ENCODE measurements at regions not wholly inside any gene's neighbourhood (a gene's known extent, or its start where the extent isn't known, plus 50 kb on each side); places are given as distances from the start of the nearest gene placed in this dataset.

GRCh38 chr16:60818465-60818864, 1217.8 kb downstream of the CDH8 start:
- no peak for DNase-seq (ENCODE audit: low read depth, low spot score)
- H3K36me3 ChIP-seq (ENCODE audit: control insufficient read depth, insufficient read depth, low read length) = no peaks in the 10 kb centered on the region
- ChIA-PET POLR2A (no interaction called here), CTCF (no interaction called here)
- no peak for ATAC-seq
- TF ChIP-seq REST (IDR thresholded peaks at IDR 0.05; ENCODE audit: insufficient read depth in 1 of 2, low read depth in 2 of 2, low read length in 1 of 2) = no peak
- TF ChIP-seq POLR2AphosphoS5 (IDR thresholded peaks at IDR 0.05; ENCODE audit: low read depth, low read length) = no peak
- no peak for TF ChIP-seq TCF7L2 (IDR thresholded peaks at IDR 0.05; ENCODE audit: low read depth, low read length)
- no peak for TF ChIP-seq SIN3A (IDR thresholded peaks at IDR 0.05; ENCODE audit: borderline replicate concordance, insufficient read depth, low read depth, low read length)
- TF ChIP-seq CTCF (IDR thresholded peaks at IDR 0.05) = no peak
- no peak overlapping the region for H3K27ac ChIP-seq (ENCODE audit: low read length)
- no peak overlapping the region for H3K4me3 ChIP-seq (ENCODE audit: low read depth in 2 of 2, low read length in 2 of 2)
- no peaks in the 10 kb centered on the region for H3K9me3 ChIP-seq (ENCODE audit: control insufficient read depth, insufficient read depth, low read depth, low read length)
- in situ Hi-C loops (cut with HindIII; ENCODE audit: low pct_unique_long_range_greater_than_20kb, low sequenced_read_pairs) = no loop called here
- intact Hi-C loops (cut with micrococcal nuclease; ENCODE audit: unreplicated experiment) = no loop called here
- no TSS peak for BruUV-seq (replicated peaks)
- no peaks in the 10 kb centered on the region for H3K4me1 ChIP-seq (ENCODE audit: control insufficient read depth, insufficient read depth, low read length)
- H3K27me3 ChIP-seq (ENCODE audit: control insufficient read depth, insufficient read depth, low read length) = no peaks in the 10 kb centered on the region

GRCh38 chr16:60816461-60816860, 1219.8 kb downstream of the CDH8 start:
- Histone ChIP-seq H3K27me3 (ENCODE audit: control insufficient read depth, insufficient read depth, low read length) (no peaks in the 10 kb centered on the region), H3K4me1 (ENCODE audit: control insufficient read depth, insufficient read depth, low read length) (no peaks in the 10 kb centered on the region), H3K36me3 (ENCODE audit: control insufficient read depth, insufficient read depth, low read length) (no peaks in the 10 kb centered on the region), H3K9me3 (ENCODE audit: control insufficient read depth, insufficient read depth, low read depth, low read length) (no peaks in the 10 kb centered on the region), H3K27ac (ENCODE audit: low read length) (no peak overlapping the region), H3K4me3 (ENCODE audit: low read depth in 2 of 2, low read length in 2 of 2) (no peak overlapping the region)
- ATAC-seq (no peak), DNase-seq (ENCODE audit: low read depth, low spot score) (no peak)
- POLR2A ChIA-PET = no interaction called here
- in situ Hi-C loops (cut with HindIII; ENCODE audit: low pct_unique_long_range_greater_than_20kb, low sequenced_read_pairs) = no loop called here
- no TSS peak for BruUV-seq (replicated peaks)
- no peak for TF ChIP-seq TCF7L2 (IDR thresholded peaks at IDR 0.05; ENCODE audit: low read depth, low read length)
- intact Hi-C loops (cut with micrococcal nuclease; ENCODE audit: unreplicated experiment) = no loop called here
- CTCF ChIA-PET = no interaction called here

- ATAC-seq = no peak
- TF ChIP-seq CTCF (IDR thresholded peaks at IDR 0.05) (no peak), TCF7L2 (IDR thresholded peaks at IDR 0.05; ENCODE audit: low read depth, low read length) (no peak), POLR2AphosphoS5 (IDR thresholded peaks at IDR 0.05; ENCODE audit: low read depth, low read length) (no peak), REST (IDR thresholded peaks at IDR 0.05; ENCODE audit: insufficient read depth in 1 of 2, low read depth in 2 of 2, low read length in 1 of 2) (no peak), SIN3A (IDR thresholded peaks at IDR 0.05; ENCODE audit: borderline replicate concordance, insufficient read depth, low read depth, low read length) (no peak)
- H3K36me3 ChIP-seq (ENCODE audit: control insufficient read depth, insufficient read depth, low read length) = no peaks in the 10 kb centered on the region
- DNase-seq (ENCODE audit: low read depth, low spot score) = no peak
- H3K4me1 ChIP-seq (ENCODE audit: control insufficient read depth, insufficient read depth, low read length) = no peaks in the 10 kb centered on the region
- H3K4me3 ChIP-seq (ENCODE audit: low read depth in 2 of 2, low read length in 2 of 2) = no peak overlapping the region
- POLR2A ChIA-PET = no interaction called here
- CTCF ChIA-PET = no interaction called here
- in situ Hi-C loops (cut with HindIII; ENCODE audit: low pct_unique_long_range_greater_than_20kb, low sequenced_read_pairs) = no loop called here
- intact Hi-C loops (cut with micrococcal nuclease; ENCODE audit: unreplicated experiment) = no loop called here
- BruUV-seq (replicated peaks) = no TSS peak
- H3K27me3 ChIP-seq (ENCODE audit: control insufficient read depth, insufficient read depth, low read length) = no peaks in the 10 kb centered on the region
- H3K27ac ChIP-seq (ENCODE audit: low read length) = no peak overlapping the region
- H3K9me3 ChIP-seq (ENCODE audit: control insufficient read depth, insufficient read depth, low read depth, low read length) = no peaks in the 10 kb centered on the region
Observed at GRCh38 chr16:60815865-60816264, 1220.4 kb downstream of the CDH8 start.

Measured in Panc1 (cell line).